Psoas muscle (tissue), 7 donors: ENCODE measurements at regions not wholly inside any gene's neighbourhood (a gene's known extent, or its start where the extent isn't known, plus 50 kb on each side); places are given as distances from the start of the nearest gene placed in this dataset.

ENCODE experiments used
- ATAC-seq, 4 donors: fragments of 200-7000 bp; cut with Tn5 transposase; one replicate each; pipeline ENCODE4 v1.9.1; 2020; ENCODE audit warnings: moderate library complexity in 3 of 4, mild to moderate bottlenecking in 2 of 4
- DNase-seq, 2 donors: peaks; one replicate each; pipeline ENCODE4 v3.0.0-alpha.2; 2020
- H3K27ac ChIP-seq: fragments of 200-600 bp; one replicate; pipeline ENCODE4 v1.8.0; 2022
- H3K27me3 ChIP-seq, 3 donors: fragments of 200-600 bp in 1 of 3; one replicate each; pipeline versions ENCODE4 v1.6.1 to v1.8.0; 2013 to 2022; ENCODE audit warnings: low read length in 2 of 3, mild to moderate bottlenecking in 2 of 3, moderate library complexity in 1 of 3; ENCODE audit not compliant: insufficient read depth in 3 of 3
- H3K36me3 ChIP-seq, 2 donors: fragments of 200-600 bp in 1 of 2; one replicate each; pipeline versions ENCODE4 v1.6.1 to v1.8.0; 2013 to 2022; ENCODE audit warnings: low read depth in 1 of 2, mild to moderate bottlenecking in 1 of 2, moderate library complexity in 1 of 2; ENCODE audit not compliant: insufficient read depth in 1 of 2
- H3K4me1 ChIP-seq: fragments of 200-600 bp; one replicate; pipeline ENCODE4 v1.8.0; 2022
- H3K4me3 ChIP-seq: fragments of 200-600 bp; one replicate; pipeline ENCODE4 v1.8.0; 2022; ENCODE audit warnings: mild to moderate bottlenecking
- H3K9me3 ChIP-seq: fragments of 200-600 bp; one replicate; pipeline ENCODE4 v1.8.0; 2022
- WGBS, 3 donors: extraction: QIAGEN DNeasy Blood & Tissue Kit; methylation state at CpG; one replicate each; pipeline versions ENCODE4 v1.1.6 to v1.1.7; 2013; 5-methylcytosine and 5-hydroxymethylcytosine counted together
- intact Hi-C, 2 donors: fragments of 100-400 bp; cut with DNase I; formaldehyde crosslinking; loops; one replicate each; pipeline versions ENCODE4 v1.11.0 to v1.14.2; 2022
- TF ChIP-seq, protein P1 (sequence below): fragments of 200-600 bp; IDR thresholded peaks from one replicate; pipeline ENCODE4 v1.8.0; 2022; ENCODE audit warnings: antibody characterized with exemption
- donor health status: healthy with polysubstance abuse.
- donor health status: DM: no; HTN: no; CAD: no; lungs with moderate emphysema.
- donor health status: Bipolar disorder and iron deficiency.
- donor health status: healthy.
- donor health status: DM: yes; HTN: yes; CAD: no.
- donor health status: DM: no; HTN: no; CAD: no.
- donor health status: DM: yes; HTN: yes; CAD: no.

DNA sequence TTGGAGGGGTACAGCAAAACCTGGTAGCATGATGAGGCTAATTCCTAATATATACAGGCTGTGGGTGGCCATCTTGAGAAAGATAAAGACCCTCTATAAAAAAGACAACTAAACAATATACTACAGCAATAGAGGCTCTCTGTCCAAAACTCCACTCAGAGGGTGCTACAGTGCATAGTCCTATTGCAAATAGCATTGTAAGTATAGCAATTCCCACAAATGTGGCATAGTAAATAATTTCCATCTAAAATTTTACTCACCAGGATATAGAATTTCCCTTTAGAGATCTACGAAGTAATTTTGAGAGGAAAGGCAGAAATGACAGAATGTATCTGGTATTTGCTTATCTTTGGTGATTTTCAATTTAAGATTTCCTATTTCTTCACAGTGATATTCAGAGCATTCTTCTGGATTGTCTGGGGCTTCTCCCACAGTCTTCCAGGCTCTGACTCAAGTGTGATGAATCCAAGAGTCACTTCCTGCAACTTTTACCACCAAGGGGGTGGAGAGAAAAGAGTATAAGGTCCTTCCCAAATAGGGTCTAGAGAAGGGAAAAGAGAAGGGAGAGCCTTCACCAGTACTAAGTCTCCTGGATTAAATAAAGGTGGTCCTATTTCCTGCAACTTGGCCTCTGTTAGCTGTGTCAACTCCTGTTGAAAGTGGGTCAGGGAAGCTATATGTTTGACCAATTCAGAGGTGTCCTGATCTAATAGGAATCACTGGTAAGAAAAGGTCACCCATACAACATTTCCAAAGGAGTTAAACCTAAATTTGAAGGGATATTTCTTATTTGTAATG, 1054.7 kb upstream of the CNTN5 start:
- TF ChIP-seq, protein P1, sequence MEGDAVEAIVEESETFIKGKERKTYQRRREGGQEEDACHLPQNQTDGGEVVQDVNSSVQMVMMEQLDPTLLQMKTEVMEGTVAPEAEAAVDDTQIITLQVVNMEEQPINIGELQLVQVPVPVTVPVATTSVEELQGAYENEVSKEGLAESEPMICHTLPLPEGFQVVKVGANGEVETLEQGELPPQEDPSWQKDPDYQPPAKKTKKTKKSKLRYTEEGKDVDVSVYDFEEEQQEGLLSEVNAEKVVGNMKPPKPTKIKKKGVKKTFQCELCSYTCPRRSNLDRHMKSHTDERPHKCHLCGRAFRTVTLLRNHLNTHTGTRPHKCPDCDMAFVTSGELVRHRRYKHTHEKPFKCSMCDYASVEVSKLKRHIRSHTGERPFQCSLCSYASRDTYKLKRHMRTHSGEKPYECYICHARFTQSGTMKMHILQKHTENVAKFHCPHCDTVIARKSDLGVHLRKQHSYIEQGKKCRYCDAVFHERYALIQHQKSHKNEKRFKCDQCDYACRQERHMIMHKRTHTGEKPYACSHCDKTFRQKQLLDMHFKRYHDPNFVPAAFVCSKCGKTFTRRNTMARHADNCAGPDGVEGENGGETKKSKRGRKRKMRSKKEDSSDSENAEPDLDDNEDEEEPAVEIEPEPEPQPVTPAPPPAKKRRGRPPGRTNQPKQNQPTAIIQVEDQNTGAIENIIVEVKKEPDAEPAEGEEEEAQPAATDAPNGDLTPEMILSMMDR: no peak
- no peak for ATAC-seq
- Histone ChIP-seq H3K27me3 (no peaks in the 10 kb centered on the region), H3K9me3 (no peaks in the 10 kb centered on the region), H3K27ac (no peak overlapping the region), H3K4me3 (no peak overlapping the region), H3K4me1 (no peaks in the 10 kb centered on the region), H3K36me3 (no peaks in the 10 kb centered on the region)
- intact Hi-C loops: no loop called here
- WGBS, 3 donors: 71 to 83% (median 71%) methylated on average over 1 of the region's 1 CpG
- DNase-seq: no peak

DNA sequence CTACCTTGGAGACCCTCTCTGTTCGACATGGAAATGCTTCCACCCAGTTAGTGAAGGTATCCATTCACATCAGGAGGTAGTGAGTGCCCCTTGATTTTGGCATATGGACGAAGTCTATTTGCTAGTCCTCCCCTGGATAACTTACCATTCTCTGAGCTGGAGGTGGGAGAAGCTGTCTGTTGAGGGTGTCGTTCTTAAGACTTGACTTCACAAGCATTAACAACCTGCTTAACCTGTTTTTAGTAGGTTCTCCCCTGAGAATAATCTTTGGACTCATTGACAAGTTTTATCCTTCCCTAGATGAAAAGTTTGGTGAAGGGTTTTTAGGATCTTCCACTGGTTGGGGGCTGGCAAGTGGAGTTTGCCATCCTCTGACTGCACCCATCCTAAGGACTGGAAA, 1053.8 kb upstream of the CNTN5 start:
- H3K36me3 ChIP-seq: no peaks in the 10 kb centered on the region
- 77 to 88% (median 81%) methylated on average over 3 of the region's 3 CpGs for WGBS, 3 donors
- TF ChIP-seq, protein P1: no peak
- no peak overlapping the region for H3K27ac ChIP-seq
- ATAC-seq: no peak
- H3K27me3 ChIP-seq: no peaks in the 10 kb centered on the region
- no peak overlapping the region for H3K4me3 ChIP-seq
- intact Hi-C loops: no loop called here
- H3K9me3 ChIP-seq: no peaks in the 10 kb centered on the region
- no peaks in the 10 kb centered on the region for H3K4me1 ChIP-seq
- no peak for DNase-seq

DNA sequence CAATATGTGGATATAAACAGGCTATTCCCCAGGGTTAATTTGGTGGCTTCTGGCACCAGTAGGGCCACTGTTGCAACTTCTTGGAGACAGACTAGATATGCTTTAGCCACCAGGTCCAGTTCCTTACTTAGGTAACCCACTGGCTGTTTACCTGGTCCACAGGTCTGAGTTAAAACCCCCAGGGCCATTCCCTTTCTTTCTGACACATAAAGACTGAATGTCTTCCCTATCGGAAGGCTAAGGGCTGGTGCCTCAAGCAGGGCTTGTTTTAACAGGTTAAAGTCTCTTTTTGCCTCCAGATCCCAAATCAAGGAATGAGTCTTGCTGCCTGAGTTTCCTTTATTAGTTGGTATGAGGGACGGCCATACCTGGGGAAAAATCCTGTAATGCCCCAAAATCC, 1052.7 kb upstream of the CNTN5 start:
- Histone ChIP-seq H3K4me1 (no peaks in the 10 kb centered on the region), H3K27ac (no peak overlapping the region), H3K9me3 (no peaks in the 10 kb centered on the region), H3K36me3 (no peaks in the 10 kb centered on the region), H3K27me3 (no peaks in the 10 kb centered on the region), H3K4me3 (no peak overlapping the region)
- intact Hi-C loops: no loop called here
- 79 to 86% (median 82%) methylated on average over 2 of the region's 2 CpGs for WGBS, 3 donors
- TF ChIP-seq, protein P1: no peak
- ATAC-seq: no peak
- DNase-seq: no peak

DNA sequence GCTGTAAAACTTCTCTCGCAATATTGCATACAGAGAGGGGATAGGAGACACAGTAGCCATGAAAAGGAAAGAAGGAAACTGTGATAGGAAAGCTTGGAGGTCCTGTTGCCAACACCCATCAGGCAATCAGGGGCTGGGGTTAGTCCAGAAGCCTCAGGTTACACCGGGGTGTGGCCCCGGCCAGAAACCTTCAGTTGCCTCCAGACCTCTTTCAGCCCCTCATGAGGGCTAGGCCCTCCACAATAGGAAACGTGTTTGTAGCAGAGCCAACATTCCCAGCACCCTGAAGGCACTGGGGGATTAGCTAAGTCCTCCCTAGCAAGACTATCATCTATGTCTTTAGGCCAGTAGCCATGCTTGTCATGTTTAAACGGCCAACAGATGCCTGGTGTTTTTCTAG, 1048.0 kb upstream of the CNTN5 start:
- Histone ChIP-seq H3K27ac (no peak overlapping the region), H3K4me3 (no peak overlapping the region), H3K36me3 (no peaks in the 10 kb centered on the region), H3K27me3 (no peaks in the 10 kb centered on the region), H3K4me1 (no peaks in the 10 kb centered on the region), H3K9me3 (no peaks in the 10 kb centered on the region)
- no peak for DNase-seq
- ATAC-seq: no peak
- WGBS, 3 donors: 56 to 73% (median 65%) methylated on average over 5 of the region's 5 CpGs
- TF ChIP-seq, protein P1: no peak
- intact Hi-C loops: no loop called here
